Peyer's patch (tissue), 4 donors: ENCODE measurements at regions not wholly inside any gene's neighbourhood (a gene's known extent, or its start where the extent isn't known, plus 50 kb on each side); places are given as distances from the start of the nearest gene placed in this dataset.

Experiments used
- POLR2A ChIP-seq, 2 donors: fragments of 450-650 bp; IDR thresholded peaks; one replicate each; pipeline ENCODE4 v1.5.1; 2017; ENCODE audit warnings: antibody characterized with exemption in 2 of 2, mild to moderate bottlenecking in 2 of 2, moderate library complexity in 2 of 2
- TF ChIP-seq, protein P1 (sequence below), 6 experiments: fragments of 450-650 bp in 4 of 6; fragments of 200-600 bp in 2 of 6; sonication (generic) in 1 of 6; IDR thresholded peaks; one replicate each; pipeline ENCODE4 v1.5.1; 2017 to 2019; ENCODE audit warnings: antibody characterized with exemption in 6 of 6, mild to moderate bottlenecking in 3 of 6, moderate library complexity in 1 of 6

DNA sequence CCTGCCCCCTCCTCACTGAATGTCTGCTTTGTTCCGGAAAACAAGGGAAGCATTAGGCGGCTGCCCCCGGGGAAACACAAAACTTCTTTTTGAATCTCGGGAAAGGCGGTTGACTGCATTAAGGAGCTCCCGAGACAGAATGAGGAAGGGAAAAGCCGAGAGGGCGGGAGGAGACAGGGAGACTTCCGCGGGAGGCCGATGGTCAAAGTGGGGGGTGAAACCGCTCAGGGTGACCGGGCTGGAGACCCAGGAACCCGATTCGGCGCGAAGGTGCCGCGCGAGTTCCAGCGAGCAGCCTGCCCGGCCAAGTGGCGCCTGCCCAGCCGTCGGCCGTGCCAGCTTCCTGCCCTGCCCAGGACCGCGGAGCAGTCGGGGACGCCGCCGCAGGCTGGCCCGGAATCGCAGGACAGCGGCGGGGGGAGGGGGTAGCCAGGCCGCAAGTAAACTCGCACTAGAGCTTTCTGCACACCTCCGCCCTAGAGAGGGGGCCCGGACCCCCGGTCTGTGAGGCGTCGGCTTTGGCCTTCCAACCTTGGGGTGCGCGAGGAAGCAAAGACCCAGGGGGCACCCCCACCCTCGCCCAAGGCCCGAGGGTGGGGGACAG lies 55.1 kb upstream of the BCOR start:
- TF ChIP-seq, protein P1, sequence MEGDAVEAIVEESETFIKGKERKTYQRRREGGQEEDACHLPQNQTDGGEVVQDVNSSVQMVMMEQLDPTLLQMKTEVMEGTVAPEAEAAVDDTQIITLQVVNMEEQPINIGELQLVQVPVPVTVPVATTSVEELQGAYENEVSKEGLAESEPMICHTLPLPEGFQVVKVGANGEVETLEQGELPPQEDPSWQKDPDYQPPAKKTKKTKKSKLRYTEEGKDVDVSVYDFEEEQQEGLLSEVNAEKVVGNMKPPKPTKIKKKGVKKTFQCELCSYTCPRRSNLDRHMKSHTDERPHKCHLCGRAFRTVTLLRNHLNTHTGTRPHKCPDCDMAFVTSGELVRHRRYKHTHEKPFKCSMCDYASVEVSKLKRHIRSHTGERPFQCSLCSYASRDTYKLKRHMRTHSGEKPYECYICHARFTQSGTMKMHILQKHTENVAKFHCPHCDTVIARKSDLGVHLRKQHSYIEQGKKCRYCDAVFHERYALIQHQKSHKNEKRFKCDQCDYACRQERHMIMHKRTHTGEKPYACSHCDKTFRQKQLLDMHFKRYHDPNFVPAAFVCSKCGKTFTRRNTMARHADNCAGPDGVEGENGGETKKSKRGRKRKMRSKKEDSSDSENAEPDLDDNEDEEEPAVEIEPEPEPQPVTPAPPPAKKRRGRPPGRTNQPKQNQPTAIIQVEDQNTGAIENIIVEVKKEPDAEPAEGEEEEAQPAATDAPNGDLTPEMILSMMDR (IDR thresholded peaks at IDR 0.05) = no peak
- TF ChIP-seq POLR2A (IDR thresholded peaks at IDR 0.05) = no peak
